Mesendoderm (in vitro differentiated cells): ENCODE measurements at regions not wholly inside any gene's neighbourhood (a gene's known extent, or its start where the extent isn't known, plus 50 kb on each side); places are given as distances from the start of the nearest gene placed in this dataset.
"Not testable (repeated sequence)": the region's sequence is repeated elsewhere in the genome, so short reads cannot be mapped to it uniquely, and the experiment has no call there.

Source experiments
- DNase-seq: peaks from one replicate; pipeline ENCODE4 v3.0.0; 2013
- H2AK5ac ChIP-seq: 2 replicates; pipeline ENCODE4 v1.6.1; 2013; ENCODE audit warnings: low read length, inconsistent platforms
- H2BK120ac ChIP-seq: 2 replicates; pipeline ENCODE4 v1.6.1; 2013; ENCODE audit warnings: low read depth, mild to moderate bottlenecking, low read length, moderate library complexity, mixed read lengths
- H2BK15ac ChIP-seq: replicated peaks from 2 replicates; pipeline ENCODE4 v1.6.1; 2013; ENCODE audit warnings: low read depth, mild to moderate bottlenecking, moderate library complexity
- H2BK5ac ChIP-seq: 2 replicates; pipeline ENCODE4 v1.6.1; 2013; ENCODE audit warnings: low read length, inconsistent platforms
- H3K18ac ChIP-seq: 2 replicates; pipeline ENCODE4 v1.6.1; 2013; ENCODE audit warnings: mild to moderate bottlenecking, low read length, mixed read lengths
- H3K23ac ChIP-seq: one replicate; pipeline ENCODE4 v1.6.1; 2013; ENCODE audit warnings: low read length
- H3K27ac ChIP-seq: 2 replicates; pipeline ENCODE4 v1.5.1; 2013; ENCODE audit warnings: low read depth, mild to moderate bottlenecking, inconsistent platforms, low read length, moderate library complexity
- H3K27me3 ChIP-seq: 2 replicates; pipeline ENCODE4 v1.6.1; 2013; ENCODE audit warnings: low read length, control low read depth, mild to moderate bottlenecking, inconsistent platforms; ENCODE audit not compliant: insufficient read depth, poor library complexity
- H3K36me3 ChIP-seq: 2 replicates; pipeline ENCODE4 v1.6.1; 2013; ENCODE audit warnings: low read length, inconsistent platforms; ENCODE audit not compliant: control insufficient read depth, insufficient read depth
- H3K4ac ChIP-seq: one replicate; pipeline ENCODE4 v1.6.1; 2013; ENCODE audit warnings: low read depth, mild to moderate bottlenecking, low read length, moderate library complexity
- H3K4me1 ChIP-seq: 2 replicates; pipeline ENCODE4 v1.6.1; 2013; ENCODE audit warnings: low read depth, low read length, inconsistent platforms; ENCODE audit not compliant: control insufficient read depth
- H3K4me2 ChIP-seq: 2 replicates; pipeline ENCODE4 v1.6.1; 2013; ENCODE audit warnings: low read length
- H3K4me3 ChIP-seq: 2 replicates; pipeline ENCODE4 v1.5.1; 2013; ENCODE audit warnings: mild to moderate bottlenecking, low read length
- H3K56ac ChIP-seq: one replicate; pipeline ENCODE4 v1.6.1; 2013; ENCODE audit warnings: low read length
- H3K79me1 ChIP-seq: 2 replicates; pipeline ENCODE4 v1.6.1; 2013; ENCODE audit warnings: low read length, inconsistent platforms
- H3K79me2 ChIP-seq: 2 replicates; pipeline ENCODE4 v1.6.1; 2013; ENCODE audit warnings: mild to moderate bottlenecking, low read length; ENCODE audit not compliant: control insufficient read depth, insufficient read depth
- H3K9ac ChIP-seq: 2 replicates; pipeline ENCODE4 v1.6.1; 2013; ENCODE audit warnings: low read length, inconsistent platforms
- H4K5ac ChIP-seq: one replicate; pipeline ENCODE4 v1.6.1; 2013; ENCODE audit warnings: low read length
- H4K8ac ChIP-seq: one replicate; pipeline ENCODE4 v1.6.1; 2013; ENCODE audit warnings: low read depth, mild to moderate bottlenecking, control low read depth, low read length, moderate library complexity
- WGBS: extraction: QIAGEN DNeasy Blood & Tissue Kit; methylation state at CpG from one replicate; pipeline ENCODE4 v1.1.7; 2013; ENCODE audit warnings: low lambda C conversion rate, missing lambda C conversion rate; ENCODE audit not compliant: insufficient coverage; ENCODE audit errors: extremely low coverage; 5-methylcytosine and 5-hydroxymethylcytosine counted together

DNA sequence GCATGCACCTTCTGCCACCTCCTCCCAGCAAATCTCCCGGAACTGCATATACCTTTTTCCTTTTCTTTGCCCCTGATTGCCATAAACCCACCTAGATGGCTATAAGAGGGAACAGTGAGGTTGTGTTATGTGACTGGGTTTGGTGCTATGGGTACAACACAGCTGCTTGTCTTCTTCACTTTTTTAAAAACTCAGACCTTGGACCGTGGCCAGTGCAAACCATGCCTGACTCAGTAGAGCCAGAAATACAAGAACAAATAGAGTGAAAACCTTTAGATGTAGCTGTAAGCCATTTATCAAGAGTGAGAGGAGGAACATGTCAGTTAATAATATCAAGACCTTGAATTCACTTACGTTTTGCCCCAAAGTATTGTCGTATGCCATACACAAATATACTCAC is 267.4 kb upstream of the CHAC2 start:
- H3K79me1 ChIP-seq = no peaks in the 10 kb centered on the region
- H4K5ac ChIP-seq = no peak overlapping the region
- H3K9ac ChIP-seq = no peak overlapping the region
- H3K4me1 ChIP-seq = no peaks in the 10 kb centered on the region
- H2BK120ac ChIP-seq = no peak overlapping the region
- no CpG with 5 or more reads among the region's 4 CpGs for WGBS
- no peaks in the 10 kb centered on the region for H3K36me3 ChIP-seq
- no peak overlapping the region for H3K18ac ChIP-seq
- no peak overlapping the region for H3K23ac ChIP-seq
- H3K79me2 ChIP-seq = no peaks in the 10 kb centered on the region
- H2BK15ac ChIP-seq = no peak overlapping the region
- H2AK5ac ChIP-seq = no peak overlapping the region
- no peaks in the 10 kb centered on the region for H3K27me3 ChIP-seq
- no peak overlapping the region for H3K4me2 ChIP-seq
- DNase-seq = no peak
- H3K27ac ChIP-seq = no peak overlapping the region
- no peak overlapping the region for H4K8ac ChIP-seq
- no peak overlapping the region for H2BK5ac ChIP-seq
- H3K4ac ChIP-seq = no peak overlapping the region
- no peak overlapping the region for H3K4me3 ChIP-seq
- H3K56ac ChIP-seq = no peak overlapping the region

DNA sequence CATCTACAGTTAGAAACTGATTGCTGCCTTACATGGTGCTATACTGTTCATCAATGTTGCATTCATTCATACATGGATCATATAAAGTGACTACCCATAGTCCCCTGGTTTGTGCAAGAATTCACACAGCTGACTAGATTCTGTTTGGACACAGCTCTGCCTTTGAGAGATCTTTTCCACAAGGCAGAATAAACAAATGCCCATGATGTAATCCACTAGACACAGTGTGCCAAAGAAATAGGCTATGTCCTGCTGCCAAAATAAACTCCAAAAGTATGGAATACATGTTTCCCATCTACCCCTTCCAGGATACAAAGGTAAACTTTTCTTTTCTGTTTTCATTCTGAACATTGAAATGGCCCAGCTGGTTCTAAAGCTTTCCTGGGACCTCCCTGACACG is 269.4 kb upstream of the CHAC2 start:
- H3K27ac ChIP-seq = no peak overlapping the region
- no peak overlapping the region for H3K4me2 ChIP-seq
- WGBS = no CpG with 5 or more reads among the region's 1 CpG
- H4K8ac ChIP-seq = no peak overlapping the region
- H3K23ac ChIP-seq = no peak overlapping the region
- H4K5ac ChIP-seq = no peak overlapping the region
- no peaks in the 10 kb centered on the region for H3K79me1 ChIP-seq
- no peak for DNase-seq
- no peak overlapping the region for H3K4ac ChIP-seq
- H3K18ac ChIP-seq = no peak overlapping the region
- no peaks in the 10 kb centered on the region for H3K4me1 ChIP-seq
- H2BK5ac ChIP-seq = no peak overlapping the region
- no peaks in the 10 kb centered on the region for H3K36me3 ChIP-seq
- H3K79me2 ChIP-seq = no peaks in the 10 kb centered on the region
- H3K9ac ChIP-seq = no peak overlapping the region
- no peak overlapping the region for H2AK5ac ChIP-seq
- H2BK120ac ChIP-seq = no peak overlapping the region
- H3K27me3 ChIP-seq = no peaks in the 10 kb centered on the region
- no peak overlapping the region for H3K56ac ChIP-seq
- no peak overlapping the region for H3K4me3 ChIP-seq
- no peak overlapping the region for H2BK15ac ChIP-seq

DNA sequence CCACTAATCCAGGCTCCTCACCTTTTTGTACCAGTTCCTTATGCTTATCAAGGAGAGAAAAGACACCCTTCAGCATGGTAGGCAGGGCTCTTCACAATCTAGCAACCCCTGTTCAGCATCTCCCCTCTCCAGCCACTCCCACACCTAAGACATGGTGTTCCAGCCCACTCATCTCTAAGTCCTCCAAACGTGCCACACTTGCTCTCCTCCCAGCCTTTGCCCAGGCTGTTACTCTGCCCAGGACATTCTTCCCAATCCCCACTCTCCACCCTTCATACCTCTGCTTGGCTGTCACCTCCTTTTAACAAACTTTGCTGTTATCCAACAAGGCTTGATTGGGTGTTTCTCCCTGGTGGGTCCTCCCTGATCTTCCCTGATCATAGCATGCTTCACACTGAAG is 270.6 kb upstream of the CHAC2 start:
- Histone ChIP-seq H3K23ac (no peak overlapping the region), H3K9ac (no peak overlapping the region), H2AK5ac (no peak overlapping the region), H2BK15ac (no peak overlapping the region), H3K4me3 (no peak overlapping the region), H4K5ac (no peak overlapping the region), H4K8ac (no peak overlapping the region), H2BK5ac (no peak overlapping the region), H3K4ac (no peak overlapping the region), H3K56ac (no peak overlapping the region), H3K79me2 (no peaks in the 10 kb centered on the region), H3K27me3 (no peaks in the 10 kb centered on the region), H3K18ac (no peak overlapping the region), H3K36me3 (no peaks in the 10 kb centered on the region), H3K4me2 (no peak overlapping the region), H3K4me1 (no peaks in the 10 kb centered on the region), H3K27ac (no peak overlapping the region), H2BK120ac (no peak overlapping the region), H3K79me1 (no peaks in the 10 kb centered on the region)
- DNase-seq = no peak
- WGBS = no CpG with 5 or more reads among the region's 1 CpG

DNA sequence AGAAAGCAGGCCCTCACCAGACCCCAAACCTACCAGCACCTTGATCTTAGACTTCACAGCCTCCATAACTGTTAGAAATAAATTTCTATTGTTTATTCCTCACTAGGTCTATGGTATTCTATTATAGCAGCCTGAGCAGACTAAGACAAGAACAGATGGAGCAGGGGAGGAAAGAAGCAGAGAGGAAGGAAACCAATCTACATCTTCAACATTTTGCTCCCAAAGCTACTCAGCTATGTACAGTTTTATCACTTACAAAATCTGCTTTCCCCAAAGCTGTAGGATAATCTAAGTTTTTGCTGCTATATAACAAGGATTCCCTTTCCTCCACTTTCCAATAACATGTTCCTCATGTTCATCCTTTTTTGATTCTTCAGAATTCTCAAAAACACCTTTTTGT is 274.4 kb upstream of the CHAC2 start:
- H3K4me1 ChIP-seq = no peaks in the 10 kb centered on the region
- no peak overlapping the region for H4K5ac ChIP-seq
- no peak overlapping the region for H2AK5ac ChIP-seq
- H3K79me2 ChIP-seq = no peaks in the 10 kb centered on the region
- no peaks in the 10 kb centered on the region for H3K79me1 ChIP-seq
- H3K27me3 ChIP-seq = no peaks in the 10 kb centered on the region
- DNase-seq = no peak
- H4K8ac ChIP-seq = no peak overlapping the region
- H3K56ac ChIP-seq = no peak overlapping the region
- no peak overlapping the region for H3K9ac ChIP-seq
- H3K36me3 ChIP-seq = no peaks in the 10 kb centered on the region
- H2BK5ac ChIP-seq = no peak overlapping the region
- no peak overlapping the region for H2BK120ac ChIP-seq
- H3K4me2 ChIP-seq = no peak overlapping the region
- no peak overlapping the region for H3K18ac ChIP-seq
- H3K27ac ChIP-seq = no peak overlapping the region
- H3K4ac ChIP-seq = no peak overlapping the region
- no peak overlapping the region for H3K23ac ChIP-seq
- H2BK15ac ChIP-seq = no peak overlapping the region
- H3K4me3 ChIP-seq = no peak overlapping the region

GRCh38 chr2:53490659-53491058 is 276.9 kb upstream of the CHAC2 start:
- no peak overlapping the region for H2AK5ac ChIP-seq
- H3K79me1 ChIP-seq = no peaks in the 10 kb centered on the region
- H3K18ac ChIP-seq = no peak overlapping the region
- H3K36me3 ChIP-seq = no peaks in the 10 kb centered on the region
- DNase-seq = no peak
- H3K56ac ChIP-seq = no peak overlapping the region
- no peak overlapping the region for H3K4me3 ChIP-seq
- H3K79me2 ChIP-seq = no peaks in the 10 kb centered on the region
- H2BK5ac ChIP-seq = no peak overlapping the region
- H2BK120ac ChIP-seq = no peak overlapping the region
- H3K9ac ChIP-seq = no peak overlapping the region
- H4K5ac ChIP-seq = no peak overlapping the region
- no peak overlapping the region for H4K8ac ChIP-seq
- H3K4ac ChIP-seq = no peak overlapping the region
- H2BK15ac ChIP-seq = no peak overlapping the region
- no peak overlapping the region for H3K23ac ChIP-seq
- WGBS = no CpG with 5 or more reads among the region's 5 CpGs
- no peak overlapping the region for H3K4me2 ChIP-seq
- H3K4me1 ChIP-seq = no peaks in the 10 kb centered on the region
- no peak overlapping the region for H3K27ac ChIP-seq
- no peaks in the 10 kb centered on the region for H3K27me3 ChIP-seq

GRCh38 chr2:53486185-53486899 is 281.3 kb upstream of the CHAC2 start:
- not testable (repeated sequence) for H3K23ac ChIP-seq, H3K56ac ChIP-seq, H3K9ac ChIP-seq, H3K27me3 ChIP-seq, H3K4ac ChIP-seq, H3K4me1 ChIP-seq, H3K36me3 ChIP-seq, H3K18ac ChIP-seq, H2BK15ac ChIP-seq, H3K27ac ChIP-seq, H2BK120ac ChIP-seq, H4K5ac ChIP-seq, DNase-seq, H4K8ac ChIP-seq, H3K79me2 ChIP-seq, H2BK5ac ChIP-seq, H3K79me1 ChIP-seq, H2AK5ac ChIP-seq, H3K4me2 ChIP-seq, H3K4me3 ChIP-seq
- WGBS = no CpG with 5 or more reads among the region's 15 CpGs
